IPS-18a (cell line): ENCODE measurements at regions not wholly inside any gene's neighbourhood (a gene's known extent, or its start where the extent isn't known, plus 50 kb on each side); places are given as distances from the start of the nearest gene placed in this dataset.

Experiments
- H3K27ac ChIP-seq: one replicate; pipeline ENCODE4 v1.5.1; 2013; ENCODE audit warnings: low read length
- H3K27me3 ChIP-seq: one replicate; pipeline ENCODE4 v1.6.1; 2013; ENCODE audit warnings: mild to moderate bottlenecking, low read length; ENCODE audit not compliant: control insufficient read depth, insufficient read depth
- H3K36me3 ChIP-seq: one replicate; pipeline ENCODE4 v1.6.1; 2013; ENCODE audit warnings: low read depth, low read length; ENCODE audit not compliant: control insufficient read depth
- H3K4me1 ChIP-seq: one replicate; pipeline ENCODE4 v1.6.1; 2013; ENCODE audit warnings: low read depth, low read length; ENCODE audit not compliant: control insufficient read depth
- H3K4me3 ChIP-seq: one replicate; pipeline ENCODE4 v1.5.1; 2013; ENCODE audit warnings: low read length
- H3K9ac ChIP-seq: one replicate; pipeline ENCODE4 v1.6.1; 2013; ENCODE audit warnings: mild to moderate bottlenecking, low read length, moderate library complexity
- H3K9me3 ChIP-seq: one replicate; pipeline ENCODE4 v1.6.1; 2013; ENCODE audit warnings: low read depth, low read length; ENCODE audit not compliant: control insufficient read depth

GRCh38 chr2:118607641-118608040, 239.8 kb downstream of the EN1 start:
- Histone ChIP-seq H3K27me3 (no peaks in the 10 kb centered on the region), H3K4me1 (no peaks in the 10 kb centered on the region), H3K27ac (no peak overlapping the region), H3K9ac (no peak overlapping the region), H3K4me3 (no peak overlapping the region), H3K36me3 (no peaks in the 10 kb centered on the region), H3K9me3 (no peaks in the 10 kb centered on the region)

- H3K27me3 ChIP-seq = no peaks in the 10 kb centered on the region
- no peak overlapping the region for H3K4me3 ChIP-seq
- no peaks in the 10 kb centered on the region for H3K9me3 ChIP-seq
- H3K27ac ChIP-seq = no peak overlapping the region
- no peaks in the 10 kb centered on the region for H3K36me3 ChIP-seq
- H3K9ac ChIP-seq = no peak overlapping the region
- H3K4me1 ChIP-seq = no peaks in the 10 kb centered on the region
Observed at GRCh38 chr2:118604811-118605210, 242.6 kb downstream of the EN1 start.

- H3K9me3 ChIP-seq = no peaks in the 10 kb centered on the region
- H3K27me3 ChIP-seq = no peaks in the 10 kb centered on the region
- H3K27ac ChIP-seq = no peak overlapping the region
- no peak overlapping the region for H3K4me3 ChIP-seq
- no peak overlapping the region for H3K9ac ChIP-seq
- H3K36me3 ChIP-seq = no peaks in the 10 kb centered on the region
- no peaks in the 10 kb centered on the region for H3K4me1 ChIP-seq
Observed at GRCh38 chr2:118604371-118604770, 243.1 kb downstream of the EN1 start.

GRCh38 chr2:118599141-118599540, 248.3 kb downstream of the EN1 start:
- no peak overlapping the region for H3K4me3 ChIP-seq
- H3K27ac ChIP-seq = no peak overlapping the region
- H3K4me1 ChIP-seq = no peaks in the 10 kb centered on the region

GRCh38 chr2:118596620-118597019, 250.8 kb downstream of the EN1 start:
- H3K9me3 ChIP-seq = peaks cover 3% of the 10 kb centered on the region
- no peaks in the 10 kb centered on the region for H3K27me3 ChIP-seq
- no peaks in the 10 kb centered on the region for H3K36me3 ChIP-seq
- H3K27ac ChIP-seq = no peak overlapping the region
- no peaks in the 10 kb centered on the region for H3K4me1 ChIP-seq
- no peak overlapping the region for H3K9ac ChIP-seq
- no peak overlapping the region for H3K4me3 ChIP-seq

More at GRCh38 chr2:118599141-118599540, 248.3 kb downstream of the EN1 start:
- Histone ChIP-seq H3K27me3 (no peaks in the 10 kb centered on the region), H3K9ac (no peak overlapping the region), H3K9me3 (peaks cover 3% of the 10 kb centered on the region), H3K36me3 (no peaks in the 10 kb centered on the region)

GRCh38 chr2:118593257-118593656, 254.2 kb downstream of the EN1 start:
- H3K4me3 ChIP-seq = no peak overlapping the region

GRCh38 chr2:118591223-118591622, 256.2 kb downstream of the EN1 start:
- no peak overlapping the region for H3K4me3 ChIP-seq
- H3K4me1 ChIP-seq = peaks cover 4% of the 10 kb centered on the region

More at GRCh38 chr2:118593257-118593656, 254.2 kb downstream of the EN1 start:
- Histone ChIP-seq H3K27me3 (no peaks in the 10 kb centered on the region), H3K27ac (no peak overlapping the region), H3K9me3 (no peaks in the 10 kb centered on the region), H3K36me3 (no peaks in the 10 kb centered on the region), H3K4me1 (peaks cover 4% of the 10 kb centered on the region), H3K9ac (no peak overlapping the region)

GRCh38 chr2:118589721-118590120, 257.7 kb downstream of the EN1 start:
- H3K4me3 ChIP-seq = no peak overlapping the region
- no peak overlapping the region for H3K27ac ChIP-seq
- H3K4me1 ChIP-seq = peaks cover 4% of the 10 kb centered on the region
- H3K36me3 ChIP-seq = no peaks in the 10 kb centered on the region
- no peaks in the 10 kb centered on the region for H3K9me3 ChIP-seq
- H3K27me3 ChIP-seq = no peaks in the 10 kb centered on the region
- no peak overlapping the region for H3K9ac ChIP-seq

More at GRCh38 chr2:118591223-118591622, 256.2 kb downstream of the EN1 start:
- no peak overlapping the region for H3K9ac ChIP-seq
- H3K36me3 ChIP-seq = no peaks in the 10 kb centered on the region
- no peaks in the 10 kb centered on the region for H3K9me3 ChIP-seq
- H3K27ac ChIP-seq = no peak overlapping the region
- H3K27me3 ChIP-seq = no peaks in the 10 kb centered on the region

- Histone ChIP-seq H3K27ac (no peak overlapping the region), H3K36me3 (no peaks in the 10 kb centered on the region), H3K4me1 (peaks cover 11% of the 10 kb centered on the region), H3K9me3 (no peaks in the 10 kb centered on the region), H3K4me3 (no peak overlapping the region), H3K9ac (no peak overlapping the region), H3K27me3 (no peaks in the 10 kb centered on the region)
Observed at GRCh38 chr2:118588850-118589249, 258.6 kb downstream of the EN1 start.

GRCh38 chr2:118586312-118586711, 261.1 kb downstream of the EN1 start:
- Histone ChIP-seq H3K27me3 (no peaks in the 10 kb centered on the region), H3K36me3 (no peaks in the 10 kb centered on the region), H3K4me3 (no peak overlapping the region), H3K27ac (no peak overlapping the region), H3K9ac (no peak overlapping the region), H3K9me3 (no peaks in the 10 kb centered on the region), H3K4me1 (peaks cover 11% of the 10 kb centered on the region)

GRCh38 chr2:118584877-118585276, 262.6 kb downstream of the EN1 start:
- Histone ChIP-seq H3K9me3 (no peaks in the 10 kb centered on the region), H3K36me3 (no peaks in the 10 kb centered on the region), H3K27me3 (no peaks in the 10 kb centered on the region), H3K4me1 (peaks cover 8% of the 10 kb centered on the region), H3K4me3 (no peak overlapping the region), H3K27ac (no peak overlapping the region), H3K9ac (no peak overlapping the region)

GRCh38 chr2:118584062-118584749, 263.2 kb downstream of the EN1 start:
- no peak overlapping the region for H3K9ac ChIP-seq
- H3K4me3 ChIP-seq = no peak overlapping the region
- peaks cover 7% of the 10 kb centered on the region for H3K4me1 ChIP-seq
- H3K36me3 ChIP-seq = no peaks in the 10 kb centered on the region
- no peaks in the 10 kb centered on the region for H3K27me3 ChIP-seq
- no peak overlapping the region for H3K27ac ChIP-seq
- no peaks in the 10 kb centered on the region for H3K9me3 ChIP-seq
